ENCODE measurements at regions not wholly inside any gene's neighbourhood (a gene's known extent, or its start where the extent isn't known, plus 50 kb on each side); places are given as distances from the start of the nearest gene placed in this dataset.

DNA sequence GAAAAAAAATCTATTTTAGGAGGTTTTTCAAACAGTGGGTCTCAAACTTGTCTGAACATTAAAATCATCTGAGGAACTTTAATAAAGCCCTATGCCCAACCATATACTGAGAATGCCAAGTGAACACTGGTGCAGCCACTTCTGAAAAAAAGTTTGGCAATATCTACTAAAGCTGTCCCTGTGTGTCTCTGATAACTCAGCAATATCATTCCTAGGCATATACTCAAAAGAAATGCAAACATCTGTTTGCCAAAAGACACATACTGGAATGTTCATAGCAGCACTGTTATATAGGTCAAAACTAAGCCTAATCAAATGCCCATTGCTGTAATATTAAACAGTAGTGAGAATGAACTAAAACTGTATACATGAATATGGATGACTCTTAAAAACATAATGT is 74.2 kb upstream of the RGS4 start:
- intact Hi-C loops (cut with micrococcal nuclease; ENCODE audit: unreplicated experiment), result no loop called here
- in situ Hi-C loops (cut with HindIII; ENCODE audit: low pct_unique_long_range_greater_than_20kb, low sequenced_read_pairs), result no loop called here
- DNase-seq (ENCODE audit: low read depth, low spot score) (no peak), ATAC-seq (no peak)
- H3K4me3 ChIP-seq (ENCODE audit: low read depth in 2 of 2, low read length in 2 of 2), result no peak overlapping the region
- H3K27ac ChIP-seq (ENCODE audit: low read length), result no peak overlapping the region
- ChIA-PET POLR2A (no interaction called here), CTCF (no interaction called here)
- no TSS peak for BruUV-seq (replicated peaks)
- no peaks in the 10 kb centered on the region for H3K4me1 ChIP-seq (ENCODE audit: control insufficient read depth, insufficient read depth, low read length)
- H3K9me3 ChIP-seq (ENCODE audit: control insufficient read depth, insufficient read depth, low read depth, low read length), result no peaks in the 10 kb centered on the region
- no peaks in the 10 kb centered on the region for H3K36me3 ChIP-seq (ENCODE audit: control insufficient read depth, insufficient read depth, low read length)
- H3K27me3 ChIP-seq (ENCODE audit: control insufficient read depth, insufficient read depth, low read length), result no peaks in the 10 kb centered on the region
- no peak for TF ChIP-seq POLR2AphosphoS5 (IDR thresholded peaks at IDR 0.05; ENCODE audit: low read depth, low read length)
- TF ChIP-seq TCF7L2 (IDR thresholded peaks at IDR 0.05; ENCODE audit: low read depth, low read length), result no peak
- no peak for TF ChIP-seq SIN3A (IDR thresholded peaks at IDR 0.05; ENCODE audit: borderline replicate concordance, insufficient read depth, low read depth, low read length)
- TF ChIP-seq REST (IDR thresholded peaks at IDR 0.05; ENCODE audit: insufficient read depth in 1 of 2, low read depth in 2 of 2, low read length in 1 of 2), result no peak
- TF ChIP-seq, protein P1, sequence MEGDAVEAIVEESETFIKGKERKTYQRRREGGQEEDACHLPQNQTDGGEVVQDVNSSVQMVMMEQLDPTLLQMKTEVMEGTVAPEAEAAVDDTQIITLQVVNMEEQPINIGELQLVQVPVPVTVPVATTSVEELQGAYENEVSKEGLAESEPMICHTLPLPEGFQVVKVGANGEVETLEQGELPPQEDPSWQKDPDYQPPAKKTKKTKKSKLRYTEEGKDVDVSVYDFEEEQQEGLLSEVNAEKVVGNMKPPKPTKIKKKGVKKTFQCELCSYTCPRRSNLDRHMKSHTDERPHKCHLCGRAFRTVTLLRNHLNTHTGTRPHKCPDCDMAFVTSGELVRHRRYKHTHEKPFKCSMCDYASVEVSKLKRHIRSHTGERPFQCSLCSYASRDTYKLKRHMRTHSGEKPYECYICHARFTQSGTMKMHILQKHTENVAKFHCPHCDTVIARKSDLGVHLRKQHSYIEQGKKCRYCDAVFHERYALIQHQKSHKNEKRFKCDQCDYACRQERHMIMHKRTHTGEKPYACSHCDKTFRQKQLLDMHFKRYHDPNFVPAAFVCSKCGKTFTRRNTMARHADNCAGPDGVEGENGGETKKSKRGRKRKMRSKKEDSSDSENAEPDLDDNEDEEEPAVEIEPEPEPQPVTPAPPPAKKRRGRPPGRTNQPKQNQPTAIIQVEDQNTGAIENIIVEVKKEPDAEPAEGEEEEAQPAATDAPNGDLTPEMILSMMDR (IDR thresholded peaks at IDR 0.05), result no peak

- Histone ChIP-seq H3K27me3 (ENCODE audit: control insufficient read depth, insufficient read depth, low read length) (no peaks in the 10 kb centered on the region), H3K4me1 (ENCODE audit: control insufficient read depth, insufficient read depth, low read length) (no peaks in the 10 kb centered on the region), H3K36me3 (ENCODE audit: control insufficient read depth, insufficient read depth, low read length) (no peaks in the 10 kb centered on the region), H3K4me3 (ENCODE audit: low read depth in 2 of 2, low read length in 2 of 2) (no peak overlapping the region), H3K27ac (ENCODE audit: low read length) (no peak overlapping the region), H3K9me3 (ENCODE audit: control insufficient read depth, insufficient read depth, low read depth, low read length) (no peaks in the 10 kb centered on the region)
- no peak for DNase-seq (ENCODE audit: low read depth, low spot score)
- BruUV-seq (replicated peaks), result no TSS peak
- intact Hi-C loops (cut with micrococcal nuclease; ENCODE audit: unreplicated experiment), result no loop called here
- POLR2A ChIA-PET, result no interaction called here
- CTCF ChIA-PET, result no interaction called here
- TF ChIP-seq REST (IDR thresholded peaks at IDR 0.05; ENCODE audit: insufficient read depth in 1 of 2, low read depth in 2 of 2, low read length in 1 of 2) (no peak), TCF7L2 (IDR thresholded peaks at IDR 0.05; ENCODE audit: low read depth, low read length) (no peak), POLR2AphosphoS5 (IDR thresholded peaks at IDR 0.05; ENCODE audit: low read depth, low read length) (no peak), SIN3A (IDR thresholded peaks at IDR 0.05; ENCODE audit: borderline replicate concordance, insufficient read depth, low read depth, low read length) (no peak)
- TF ChIP-seq, protein P1 (IDR thresholded peaks at IDR 0.05), result no peak
- ATAC-seq, result no peak
- in situ Hi-C loops (cut with HindIII; ENCODE audit: low pct_unique_long_range_greater_than_20kb, low sequenced_read_pairs), result no loop called here
Measured at GRCh38 chr1:162993846-162994245, 75.3 kb upstream of the RGS4 start.
